ENCODE measurements at regions not wholly inside any gene's neighbourhood (a gene's known extent, or its start where the extent isn't known, plus 50 kb on each side); places are given as distances from the start of the nearest gene placed in this dataset.

DNA sequence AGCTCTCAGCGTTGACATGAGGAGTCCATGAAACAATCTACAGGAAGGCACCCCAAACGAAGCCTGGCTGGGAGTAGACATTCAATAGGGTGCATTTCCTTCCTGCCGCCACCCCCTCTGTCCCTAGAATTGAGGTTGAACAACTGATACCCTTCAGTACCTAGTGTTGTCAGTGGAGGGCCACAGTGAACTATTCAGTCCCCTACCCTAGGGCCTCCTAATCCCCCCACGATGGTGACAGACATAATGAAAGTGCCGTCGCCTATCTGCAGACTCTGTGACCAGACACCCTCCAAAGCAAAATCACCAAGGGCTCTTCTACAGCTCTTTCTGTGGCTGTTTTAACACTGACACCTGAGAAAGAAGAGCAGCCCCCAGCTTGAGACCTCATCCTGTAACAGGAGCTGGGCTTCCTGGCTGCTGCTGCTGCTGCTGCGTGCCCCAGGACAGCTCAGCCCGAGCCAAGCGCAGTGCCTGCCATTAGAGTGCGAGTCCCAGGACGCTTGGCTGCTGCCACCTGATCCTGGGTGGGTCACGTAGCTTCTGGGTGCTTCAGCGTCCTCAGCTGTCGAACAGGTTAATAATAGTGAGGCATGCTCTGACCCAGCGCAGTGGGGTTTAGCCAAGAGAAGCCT, 183.0 kb downstream of the ZBTB18 start:
- TF ChIP-seq, protein P1, sequence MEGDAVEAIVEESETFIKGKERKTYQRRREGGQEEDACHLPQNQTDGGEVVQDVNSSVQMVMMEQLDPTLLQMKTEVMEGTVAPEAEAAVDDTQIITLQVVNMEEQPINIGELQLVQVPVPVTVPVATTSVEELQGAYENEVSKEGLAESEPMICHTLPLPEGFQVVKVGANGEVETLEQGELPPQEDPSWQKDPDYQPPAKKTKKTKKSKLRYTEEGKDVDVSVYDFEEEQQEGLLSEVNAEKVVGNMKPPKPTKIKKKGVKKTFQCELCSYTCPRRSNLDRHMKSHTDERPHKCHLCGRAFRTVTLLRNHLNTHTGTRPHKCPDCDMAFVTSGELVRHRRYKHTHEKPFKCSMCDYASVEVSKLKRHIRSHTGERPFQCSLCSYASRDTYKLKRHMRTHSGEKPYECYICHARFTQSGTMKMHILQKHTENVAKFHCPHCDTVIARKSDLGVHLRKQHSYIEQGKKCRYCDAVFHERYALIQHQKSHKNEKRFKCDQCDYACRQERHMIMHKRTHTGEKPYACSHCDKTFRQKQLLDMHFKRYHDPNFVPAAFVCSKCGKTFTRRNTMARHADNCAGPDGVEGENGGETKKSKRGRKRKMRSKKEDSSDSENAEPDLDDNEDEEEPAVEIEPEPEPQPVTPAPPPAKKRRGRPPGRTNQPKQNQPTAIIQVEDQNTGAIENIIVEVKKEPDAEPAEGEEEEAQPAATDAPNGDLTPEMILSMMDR (IDR thresholded peaks at IDR 0.05; ENCODE audit: low read depth, low read length, missing input control) = no peak
- no peak for TF ChIP-seq TAF1 (conservative IDR thresholded peaks at IDR 0.05)
- no peak for TF ChIP-seq ATF3 (IDR thresholded peaks at IDR 0.05)
- no peak for TF ChIP-seq YY1 (IDR thresholded peaks at IDR 0.05)
- TF ChIP-seq JUND (IDR thresholded peaks at IDR 0.05) = no peak
- no peak for TF ChIP-seq GABPA (IDR thresholded peaks at IDR 0.05 in 1 of 2, conservative IDR thresholded peaks at IDR 0.05 in 1 of 2)
- TF ChIP-seq RAD21 (IDR thresholded peaks at IDR 0.05) = no peak
- TF ChIP-seq, protein P2, sequence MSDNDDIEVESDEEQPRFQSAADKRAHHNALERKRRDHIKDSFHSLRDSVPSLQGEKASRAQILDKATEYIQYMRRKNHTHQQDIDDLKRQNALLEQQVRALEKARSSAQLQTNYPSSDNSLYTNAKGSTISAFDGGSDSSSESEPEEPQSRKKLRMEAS (IDR thresholded peaks at IDR 0.05) = no peak
- no peak for TF ChIP-seq SP1 (IDR thresholded peaks at IDR 0.05)

Data from liver (tissue), 3 donors.